ENCODE measurements at regions not wholly inside any gene's neighbourhood (a gene's known extent, or its start where the extent isn't known, plus 50 kb on each side); places are given as distances from the start of the nearest gene placed in this dataset.
"Not testable (repeated sequence)": the region's sequence is repeated elsewhere in the genome, so short reads cannot be mapped to it uniquely, and the experiment has no call there.

DNA sequence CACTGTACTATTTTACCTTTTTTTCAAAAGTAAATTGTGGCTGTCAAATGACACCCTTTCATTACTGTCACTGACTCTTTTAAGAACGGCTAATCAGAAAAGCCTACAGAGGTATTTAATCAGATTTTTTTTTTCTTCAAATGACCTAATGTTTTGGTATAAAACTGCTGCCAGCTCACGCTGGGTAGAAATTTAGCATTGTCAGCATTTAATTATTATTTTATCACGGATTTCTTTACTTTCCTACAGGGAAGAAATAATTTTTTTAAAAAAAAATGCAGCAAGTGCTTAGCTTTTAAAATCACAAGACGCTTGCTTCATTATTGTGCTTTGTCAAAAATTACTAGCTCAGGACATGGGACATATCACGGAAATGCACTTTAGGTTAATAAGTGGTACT lies 149.1 kb upstream of the FOXN3 start:
- intact Hi-C loops (cut with micrococcal nuclease): no loop called here
- DNase-seq: no peak
- H3K27ac Mint-ChIP-seq: no peak overlapping the region
- no peaks in the 10 kb centered on the region for H3K36me3 Mint-ChIP-seq
- H3K9me3 Mint-ChIP-seq: no peaks in the 10 kb centered on the region
- H3K4me1 Mint-ChIP-seq (ENCODE audit: low read depth): peaks cover 34% of the 10 kb centered on the region
- POLR2A ChIA-PET: no interaction called here
- H3K27me3 Mint-ChIP-seq: no peaks in the 10 kb centered on the region
- CTCF ChIA-PET: no interaction called here
- no peak overlapping the region for H3K4me3 Mint-ChIP-seq

- Mint-ChIP-seq H3K27me3 (no peaks in the 10 kb centered on the region), H3K36me3 (peaks cover 2% of the 10 kb centered on the region), H3K4me1 (ENCODE audit: low read depth) (peaks cover 34% of the 10 kb centered on the region), H3K27ac (no peak overlapping the region), H3K4me3 (no peak overlapping the region), H3K9me3 (no peaks in the 10 kb centered on the region)
- ChIA-PET POLR2A (no interaction called here), CTCF (no interaction called here)
- intact Hi-C loops (cut with micrococcal nuclease): no loop called here
- no peak for DNase-seq
Observed at GRCh38 chr14:89565607-89566006, 148.6 kb upstream of the FOXN3 start.

DNA sequence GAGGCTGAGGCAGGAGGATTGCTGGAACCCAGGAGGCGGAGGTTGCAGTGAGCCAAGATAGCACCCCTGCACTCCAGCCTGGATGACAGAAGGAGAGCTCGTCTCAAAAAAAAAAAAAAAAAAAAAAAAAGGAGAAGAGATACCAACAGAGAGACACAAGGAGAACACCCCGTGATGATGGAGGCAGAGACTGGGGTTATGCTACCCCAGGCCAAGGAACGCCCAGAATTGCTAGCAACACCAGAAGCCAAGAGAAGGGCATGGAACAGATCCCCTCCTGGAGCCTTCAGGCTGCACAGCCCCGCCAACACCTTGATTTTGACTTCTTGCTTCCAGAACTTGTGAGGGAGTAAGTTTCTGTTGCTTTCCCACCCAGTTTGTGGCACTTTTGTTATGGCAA lies 148.0 kb upstream of the FOXN3 start:
- ChIA-PET POLR2A (no interaction called here), CTCF (no interaction called here)
- Mint-ChIP-seq H3K27ac (no peak overlapping the region), H3K27me3 (no peaks in the 10 kb centered on the region), H3K36me3 (peaks cover 2% of the 10 kb centered on the region), H3K4me3 (no peak overlapping the region), H3K4me1 (ENCODE audit: low read depth) (peaks cover 34% of the 10 kb centered on the region), H3K9me3 (no peaks in the 10 kb centered on the region)
- DNase-seq: no peak
- intact Hi-C loops (cut with micrococcal nuclease): no loop called here

DNA sequence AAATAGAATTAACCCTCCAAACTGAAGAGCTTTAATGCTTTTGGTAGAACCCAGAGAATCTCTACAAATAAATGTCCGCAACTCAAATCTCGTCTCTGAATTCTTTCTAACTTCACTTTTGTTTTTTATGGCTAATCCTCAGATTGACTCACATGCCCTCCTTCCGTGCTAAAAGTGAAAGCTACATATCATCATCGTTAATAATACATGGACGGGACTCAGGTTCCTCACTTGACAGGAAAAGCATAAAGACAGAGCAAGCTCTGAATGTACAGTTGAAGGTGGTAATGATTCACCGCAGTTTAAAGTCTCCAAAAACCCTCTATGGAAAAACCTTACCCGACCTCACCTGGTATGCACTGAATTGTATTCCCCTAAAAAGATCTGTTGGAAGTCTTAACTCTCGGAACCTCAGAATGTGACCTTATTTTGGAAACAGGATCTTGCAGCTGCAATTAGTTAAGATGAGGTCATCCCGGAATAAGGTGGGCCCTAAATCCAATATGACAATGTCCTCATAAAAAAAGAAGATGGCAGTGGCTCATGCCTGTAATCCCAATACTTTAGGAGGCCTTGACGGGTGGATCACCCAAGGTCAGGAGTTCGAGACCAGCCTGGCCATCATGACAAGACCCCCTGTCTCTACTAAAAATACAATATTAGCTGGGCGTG lies 147.4 kb upstream of the FOXN3 start:
- Mint-ChIP-seq H3K9me3 (no peaks in the 10 kb centered on the region), H3K36me3 (peaks cover 6% of the 10 kb centered on the region), H3K27me3 (no peaks in the 10 kb centered on the region), H3K4me3 (no peak overlapping the region), H3K27ac (no peak overlapping the region), H3K4me1 (ENCODE audit: low read depth) (peaks cover 32% of the 10 kb centered on the region)
- no peak for DNase-seq
- CTCF ChIA-PET: no interaction called here
- intact Hi-C loops (cut with micrococcal nuclease): no loop called here
- POLR2A ChIA-PET: no interaction called here

DNA sequence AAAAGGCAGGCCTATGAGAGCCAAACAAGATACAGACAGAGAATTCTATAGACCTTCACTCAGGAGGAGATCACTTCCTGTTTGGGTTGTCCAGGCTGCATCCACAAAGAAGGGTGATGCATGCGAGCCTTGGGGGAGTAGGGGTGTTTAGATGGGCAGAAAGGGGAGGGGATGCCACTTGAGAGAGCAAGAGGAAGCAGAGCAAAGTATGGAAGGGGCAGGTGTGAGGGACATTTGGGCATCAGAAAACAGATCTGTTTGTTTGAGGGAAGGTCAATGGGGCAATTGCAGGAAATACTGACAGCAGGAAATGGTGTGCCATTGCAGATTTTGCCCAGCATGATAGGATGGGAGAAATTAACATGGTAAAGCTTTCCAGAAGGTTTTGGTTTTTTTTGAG lies 146.4 kb upstream of the FOXN3 start:
- no peak overlapping the region for H3K27ac Mint-ChIP-seq
- no peak overlapping the region for H3K4me3 Mint-ChIP-seq
- no peaks in the 10 kb centered on the region for H3K27me3 Mint-ChIP-seq
- no peaks in the 10 kb centered on the region for H3K9me3 Mint-ChIP-seq
- H3K36me3 Mint-ChIP-seq: peaks cover 12% of the 10 kb centered on the region
- ChIA-PET POLR2A (no interaction called here), CTCF (no interaction called here)
- no peak for DNase-seq
- intact Hi-C loops (cut with micrococcal nuclease): no loop called here
- peaks cover 29% of the 10 kb centered on the region for H3K4me1 Mint-ChIP-seq (ENCODE audit: low read depth)

GRCh38 chr14:89551955-89552354 lies 134.9 kb upstream of the FOXN3 start:
- ChIA-PET POLR2A (no interaction called here), CTCF (interaction anchor here (1.2 kb wide), 1 partner anchor 19 kb away, joined by 3 read pairs; no protein-coding TSS in a partner anchor)
- intact Hi-C loops (cut with micrococcal nuclease): no loop called here
- no peak overlapping the region for H3K27ac Mint-ChIP-seq
- H3K4me1 Mint-ChIP-seq (ENCODE audit: low read depth): peaks cover 42% of the 10 kb centered on the region
- no peak overlapping the region for H3K4me3 Mint-ChIP-seq
- H3K9me3 Mint-ChIP-seq: no peaks in the 10 kb centered on the region
- H3K27me3 Mint-ChIP-seq: no peaks in the 10 kb centered on the region
- no peak for DNase-seq
- peaks cover 1% of the 10 kb centered on the region for H3K36me3 Mint-ChIP-seq

- Mint-ChIP-seq H3K27ac (no peak overlapping the region), H3K9me3 (no peaks in the 10 kb centered on the region), H3K36me3 (peaks cover 1% of the 10 kb centered on the region), H3K4me3 (no peak overlapping the region), H3K27me3 (no peaks in the 10 kb centered on the region), H3K4me1 (ENCODE audit: low read depth) (peaks cover 38% of the 10 kb centered on the region)
- intact Hi-C loops (cut with micrococcal nuclease): no loop called here
- DNase-seq: no peak
- POLR2A ChIA-PET: no interaction called here
- CTCF ChIA-PET: no interaction called here
Observed at GRCh38 chr14:89551432-89551831, 134.4 kb upstream of the FOXN3 start.

GRCh38 chr14:89550821-89551220 lies 133.8 kb upstream of the FOXN3 start:
- Mint-ChIP-seq H3K9me3 (no peaks in the 10 kb centered on the region), H3K27me3 (no peaks in the 10 kb centered on the region), H3K4me1 (ENCODE audit: low read depth) (peaks cover 38% of the 10 kb centered on the region), H3K27ac (no peak overlapping the region), H3K4me3 (no peak overlapping the region), H3K36me3 (peaks cover 1% of the 10 kb centered on the region)
- intact Hi-C loops (cut with micrococcal nuclease): no loop called here
- ChIA-PET CTCF (no interaction called here), POLR2A (no interaction called here)
- DNase-seq: no peak

- H3K4me1 Mint-ChIP-seq (ENCODE audit: low read depth): peaks cover 35% of the 10 kb centered on the region
- CTCF ChIA-PET: interaction anchor here (0.6 kb wide), 1 partner anchor 1312 kb away, joined by 4 read pairs; no protein-coding TSS in a partner anchor
Observed at GRCh38 chr14:89549381-89550125, 132.5 kb upstream of the FOXN3 start.

GRCh38 chr14:89547047-89547446 lies 130.0 kb upstream of the FOXN3 start:
- H3K36me3 Mint-ChIP-seq: not testable (repeated sequence)

More at GRCh38 chr14:89549381-89550125, 132.5 kb upstream of the FOXN3 start:
- Mint-ChIP-seq H3K36me3 (peaks cover 1% of the 10 kb centered on the region), H3K27me3 (no peaks in the 10 kb centered on the region), H3K9me3 (no peaks in the 10 kb centered on the region), H3K4me3 (no peak overlapping the region), H3K27ac (no peak overlapping the region)
- no peak for DNase-seq
- intact Hi-C loops (cut with micrococcal nuclease): no loop called here
- POLR2A ChIA-PET: no interaction called here

DNA sequence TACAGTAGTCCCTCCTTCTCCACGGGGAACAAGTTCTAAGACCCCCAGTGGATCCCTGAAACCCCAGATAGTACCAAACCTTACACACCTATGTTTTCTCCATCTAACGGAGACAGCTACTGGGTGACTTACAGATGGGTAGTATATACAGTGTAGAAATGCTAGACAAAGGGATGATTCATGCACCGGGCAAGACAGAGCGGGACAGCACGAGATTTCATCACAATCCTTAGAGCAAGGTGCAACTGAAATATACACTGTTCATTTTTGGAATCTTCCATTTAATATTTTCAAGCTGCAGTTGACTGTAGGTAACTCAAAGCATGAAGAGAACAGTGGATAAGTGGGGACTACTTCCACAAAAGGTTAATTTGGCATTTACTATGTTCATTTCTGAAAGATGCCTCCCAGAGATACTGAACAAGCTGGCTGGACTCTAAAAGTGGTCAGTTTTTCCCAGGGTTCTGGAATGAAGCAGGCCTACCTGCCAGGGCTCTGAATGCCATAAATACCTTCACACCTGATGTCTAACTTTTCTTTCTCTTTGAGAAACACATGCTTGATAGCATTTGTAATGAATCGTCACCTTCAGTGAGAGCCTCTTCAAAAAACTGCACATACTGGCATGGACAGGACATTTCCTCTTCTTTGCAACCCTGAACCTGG lies 127.7 kb upstream of the FOXN3 start:
- no peaks in the 10 kb centered on the region for H3K9me3 Mint-ChIP-seq
- peaks cover 1% of the 10 kb centered on the region for H3K36me3 Mint-ChIP-seq
- H3K4me3 Mint-ChIP-seq: no peak overlapping the region
- H3K4me1 Mint-ChIP-seq (ENCODE audit: low read depth): peaks cover 32% of the 10 kb centered on the region
- no peak for DNase-seq
- CTCF ChIA-PET: interaction anchor here (0.6 kb wide), 1 partner anchor 387 kb away, joined by 3 read pairs; no protein-coding TSS in a partner anchor
- POLR2A ChIA-PET: no interaction called here
- no peaks in the 10 kb centered on the region for H3K27me3 Mint-ChIP-seq
- intact Hi-C loops (cut with micrococcal nuclease): no loop called here
- H3K27ac Mint-ChIP-seq: no peak overlapping the region

More at GRCh38 chr14:89547047-89547446, 130.0 kb upstream of the FOXN3 start:
- POLR2A ChIA-PET; intact Hi-C loops (cut with micrococcal nuclease); H3K9me3 Mint-ChIP-seq; DNase-seq; H3K27ac Mint-ChIP-seq; H3K27me3 Mint-ChIP-seq; H3K4me3 Mint-ChIP-seq; CTCF ChIA-PET: not testable (repeated sequence)
- peaks cover 38% of the 10 kb centered on the region for H3K4me1 Mint-ChIP-seq (ENCODE audit: low read depth)

GRCh38 chr14:89543425-89543790 lies 126.4 kb upstream of the FOXN3 start:
- H3K27me3 Mint-ChIP-seq: no peaks in the 10 kb centered on the region
- CTCF ChIA-PET: no interaction called here
- H3K36me3 Mint-ChIP-seq: peaks cover 3% of the 10 kb centered on the region
- POLR2A ChIA-PET: interaction anchor here (0.8 kb wide), 1 partner anchor 33 kb away, joined by 3 read pairs; no protein-coding TSS in a partner anchor
- H3K27ac Mint-ChIP-seq: no peak overlapping the region
- intact Hi-C loops (cut with micrococcal nuclease): no loop called here
- peaks cover 36% of the 10 kb centered on the region for H3K4me1 Mint-ChIP-seq (ENCODE audit: low read depth)
- H3K9me3 Mint-ChIP-seq: no peaks in the 10 kb centered on the region
- no peak for DNase-seq
- H3K4me3 Mint-ChIP-seq: no peak overlapping the region
